ENCODE measurements at regions not wholly inside any gene's neighbourhood (a gene's known extent, or its start where the extent isn't known, plus 50 kb on each side); places are given as distances from the start of the nearest gene placed in this dataset.

DNA sequence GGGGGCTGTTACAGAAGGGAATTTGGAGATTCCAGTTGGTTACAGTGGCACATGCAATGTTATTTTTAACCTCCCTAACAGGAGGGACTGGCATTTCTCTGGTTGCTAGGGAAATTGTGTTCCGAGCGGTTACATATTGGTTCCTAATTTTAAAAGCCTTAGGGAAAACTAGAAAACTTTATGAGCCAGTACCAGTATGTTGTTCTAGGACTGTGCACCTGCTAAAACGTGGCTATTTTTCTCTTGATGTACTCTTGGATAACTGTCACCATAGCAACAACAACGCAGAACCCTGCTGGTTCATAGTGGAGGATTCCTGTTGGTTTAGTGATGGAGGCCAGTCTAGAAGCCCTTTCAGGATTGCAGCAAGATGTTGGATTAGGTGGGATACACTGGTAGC lies 68.9 kb upstream of the PGBD5 start:
- Histone ChIP-seq H3K27me3 (ENCODE audit: insufficient read depth, low read length, poor library complexity, severe bottlenecking) (no peaks in the 10 kb centered on the region), H3K36me3 (ENCODE audit: insufficient read depth, low read length) (no peaks in the 10 kb centered on the region), H2AFZ (ENCODE audit: low read length) (no peak overlapping the region), H3F3A (ENCODE audit: low read depth) (no peaks in the 10 kb centered on the region), H3K9me3 (ENCODE audit: insufficient read depth, low read depth, low read length) (no peaks in the 10 kb centered on the region), H3K79me2 (ENCODE audit: insufficient read depth, low read length) (no peaks in the 10 kb centered on the region), H3K9ac (ENCODE audit: low read depth, low read length, poor library complexity, severe bottlenecking) (no peak overlapping the region), H3K9me2 (replicated peaks; ENCODE audit: low read depth, low read length) (no peaks in the 10 kb centered on the region), H3K4me2 (ENCODE audit: low read depth, low read length, poor library complexity, severe bottlenecking) (no peak overlapping the region), H3K4me3 (ENCODE audit: low read length, poor library complexity, severe bottlenecking) (no peak overlapping the region), H4K20me1 (ENCODE audit: insufficient read depth, low read length, poor library complexity, severe bottlenecking) (no peaks in the 10 kb centered on the region), H3K4me1 (ENCODE audit: insufficient read depth, low read length, poor library complexity, severe bottlenecking) (no peaks in the 10 kb centered on the region)
- TF ChIP-seq EZH2phosphoT487 (IDR thresholded peaks at IDR 0.05; ENCODE audit: borderline replicate concordance) (no peak), CTCF (conservative IDR thresholded peaks at IDR 0.05; ENCODE audit: low read length) (no peak)

GRCh38 chr1:230494514-230494913 lies 68.4 kb upstream of the PGBD5 start:
- Histone ChIP-seq H3K4me1 (ENCODE audit: insufficient read depth, low read length, poor library complexity, severe bottlenecking) (no peaks in the 10 kb centered on the region), H3K4me2 (ENCODE audit: low read depth, low read length, poor library complexity, severe bottlenecking) (no peak overlapping the region), H3K9me2 (replicated peaks; ENCODE audit: low read depth, low read length) (no peaks in the 10 kb centered on the region), H3K4me3 (ENCODE audit: low read length, poor library complexity, severe bottlenecking) (no peak overlapping the region), H3K9ac (ENCODE audit: low read depth, low read length, poor library complexity, severe bottlenecking) (no peak overlapping the region), H3K79me2 (ENCODE audit: insufficient read depth, low read length) (no peaks in the 10 kb centered on the region), H4K20me1 (ENCODE audit: insufficient read depth, low read length, poor library complexity, severe bottlenecking) (no peaks in the 10 kb centered on the region), H3K36me3 (ENCODE audit: insufficient read depth, low read length) (no peaks in the 10 kb centered on the region), H2AFZ (ENCODE audit: low read length) (no peak overlapping the region), H3K27me3 (ENCODE audit: insufficient read depth, low read length, poor library complexity, severe bottlenecking) (no peaks in the 10 kb centered on the region), H3F3A (ENCODE audit: low read depth) (no peaks in the 10 kb centered on the region), H3K9me3 (ENCODE audit: insufficient read depth, low read depth, low read length) (no peaks in the 10 kb centered on the region)
- no peak for TF ChIP-seq EZH2phosphoT487 (IDR thresholded peaks at IDR 0.05; ENCODE audit: borderline replicate concordance)

- Histone ChIP-seq H3K4me2 (ENCODE audit: low read depth, low read length, poor library complexity, severe bottlenecking) (no peak overlapping the region), H2AFZ (ENCODE audit: low read length) (no peak overlapping the region), H3F3A (ENCODE audit: low read depth) (no peaks in the 10 kb centered on the region), H3K9me3 (ENCODE audit: insufficient read depth, low read depth, low read length) (no peaks in the 10 kb centered on the region), H3K27me3 (ENCODE audit: insufficient read depth, low read length, poor library complexity, severe bottlenecking) (no peaks in the 10 kb centered on the region), H3K9me2 (replicated peaks; ENCODE audit: low read depth, low read length) (no peaks in the 10 kb centered on the region), H3K79me2 (ENCODE audit: insufficient read depth, low read length) (no peaks in the 10 kb centered on the region), H3K4me3 (ENCODE audit: low read length, poor library complexity, severe bottlenecking) (no peak overlapping the region), H3K4me1 (ENCODE audit: insufficient read depth, low read length, poor library complexity, severe bottlenecking) (no peaks in the 10 kb centered on the region), H4K20me1 (ENCODE audit: insufficient read depth, low read length, poor library complexity, severe bottlenecking) (no peaks in the 10 kb centered on the region), H3K9ac (ENCODE audit: low read depth, low read length, poor library complexity, severe bottlenecking) (no peak overlapping the region), H3K36me3 (ENCODE audit: insufficient read depth, low read length) (no peaks in the 10 kb centered on the region)
- TF ChIP-seq EZH2phosphoT487 (IDR thresholded peaks at IDR 0.05; ENCODE audit: borderline replicate concordance), result no peak
- TF ChIP-seq CTCF (conservative IDR thresholded peaks at IDR 0.05; ENCODE audit: low read length), result no peak
These were observed 67.9 kb upstream of the PGBD5 start for GRCh38 chr1:230494026-230494425.

- Histone ChIP-seq H3K4me3 (ENCODE audit: low read length, poor library complexity, severe bottlenecking) (no peak overlapping the region), H3K9me3 (ENCODE audit: insufficient read depth, low read depth, low read length) (no peaks in the 10 kb centered on the region), H3F3A (ENCODE audit: low read depth) (no peaks in the 10 kb centered on the region), H3K9me2 (replicated peaks; ENCODE audit: low read depth, low read length) (no peaks in the 10 kb centered on the region), H3K79me2 (ENCODE audit: insufficient read depth, low read length) (no peaks in the 10 kb centered on the region), H2AFZ (ENCODE audit: low read length) (no peak overlapping the region), H3K4me1 (ENCODE audit: insufficient read depth, low read length, poor library complexity, severe bottlenecking) (no peaks in the 10 kb centered on the region), H3K36me3 (ENCODE audit: insufficient read depth, low read length) (no peaks in the 10 kb centered on the region), H3K9ac (ENCODE audit: low read depth, low read length, poor library complexity, severe bottlenecking) (no peak overlapping the region), H3K4me2 (ENCODE audit: low read depth, low read length, poor library complexity, severe bottlenecking) (no peak overlapping the region), H4K20me1 (ENCODE audit: insufficient read depth, low read length, poor library complexity, severe bottlenecking) (no peaks in the 10 kb centered on the region), H3K27me3 (ENCODE audit: insufficient read depth, low read length, poor library complexity, severe bottlenecking) (no peaks in the 10 kb centered on the region)
- TF ChIP-seq EZH2phosphoT487 (IDR thresholded peaks at IDR 0.05; ENCODE audit: borderline replicate concordance) (no peak), CTCF (conservative IDR thresholded peaks at IDR 0.05; ENCODE audit: low read length) (no peak)
These were observed 67.1 kb upstream of the PGBD5 start for GRCh38 chr1:230493264-230493663.

Measured in Loucy (cell line).